Activated naive CD8-positive, alpha-beta T cell treated with anti-CD3 and anti-CD28 coated beads, Interleukin-2, amount 10 ng/mL, durations not matched to agents 7 days and 5 days (primary cell): ENCODE measurements at regions not wholly inside any gene's neighbourhood (a gene's known extent, or its start where the extent isn't known, plus 50 kb on each side); places are given as distances from the start of the nearest gene placed in this dataset.

Experiments used
- ATAC-seq: fragments of 150-1000 bp; cut with Tn5 transposase; one replicate; pipeline ENCODE4 v1.10.0; 2021; ENCODE audit warnings: low read depth, moderate library complexity
- POLR2A ChIA-PET: fragments of 350-600 bp; sonication (Branson Sonifier 250); formaldehyde crosslinking; loops from one replicate; lab custom pipeline; 2021; ENCODE audit warnings: antibody characterized with exemption; lab: Charles Lee
- DNase-seq: peaks from one replicate; pipeline ENCODE4 v3.0.0; 2021
- H3K27ac Mint-ChIP-seq: one replicate; pipeline ENCODE4 v1.8.0; 2022; ENCODE audit warnings: mild to moderate bottlenecking, mixed read lengths
- H3K27me3 Mint-ChIP-seq: one replicate; pipeline ENCODE4 v1.8.0; 2022; ENCODE audit warnings: mild to moderate bottlenecking, moderate library complexity, mixed read lengths
- H3K36me3 Mint-ChIP-seq: one replicate; pipeline ENCODE4 v1.8.0; 2021; ENCODE audit warnings: mild to moderate bottlenecking, mixed read lengths
- H3K4me1 Mint-ChIP-seq: one replicate; pipeline ENCODE4 v1.8.0; 2021; ENCODE audit warnings: mixed read lengths
- H3K4me3 Mint-ChIP-seq: one replicate; pipeline ENCODE4 v1.8.0; 2022; ENCODE audit warnings: mild to moderate bottlenecking, moderate library complexity, mixed read lengths
- H3K9me3 Mint-ChIP-seq: one replicate; pipeline ENCODE4 v1.8.0; 2021; ENCODE audit warnings: mixed read lengths

GRCh38 chr2:62566847-62567246 lies 60.9 kb upstream of the TMEM17 start:
- Mint-ChIP-seq H3K9me3 (no peaks in the 10 kb centered on the region), H3K36me3 (no peaks in the 10 kb centered on the region), H3K27ac (no peak overlapping the region), H3K4me3 (no peak overlapping the region), H3K4me1 (no peaks in the 10 kb centered on the region), H3K27me3 (peaks cover 16% of the 10 kb centered on the region)
- DNase-seq (no peak), ATAC-seq (no peak)
- POLR2A ChIA-PET, result no interaction called here

GRCh38 chr2:62565309-62565908 lies 59.4 kb upstream of the TMEM17 start:
- POLR2A ChIA-PET, result no interaction called here
- H3K9me3 Mint-ChIP-seq, result no peaks in the 10 kb centered on the region
- H3K27me3 Mint-ChIP-seq, result peaks cover 4% of the 10 kb centered on the region
- ATAC-seq, result no peak
- H3K4me1 Mint-ChIP-seq, result no peaks in the 10 kb centered on the region
- H3K4me3 Mint-ChIP-seq, result no peak overlapping the region
- H3K27ac Mint-ChIP-seq, result no peak overlapping the region
- no peaks in the 10 kb centered on the region for H3K36me3 Mint-ChIP-seq
- DNase-seq, result no peak

- Mint-ChIP-seq H3K27me3 (peaks cover 4% of the 10 kb centered on the region), H3K4me3 (no peak overlapping the region), H3K4me1 (no peaks in the 10 kb centered on the region), H3K27ac (no peak overlapping the region), H3K36me3 (no peaks in the 10 kb centered on the region), H3K9me3 (no peaks in the 10 kb centered on the region)
- POLR2A ChIA-PET, result no interaction called here
- no peak for DNase-seq
- no peak for ATAC-seq
Observed at GRCh38 chr2:62564380-62565137, 58.6 kb upstream of the TMEM17 start.

- peaks cover 15% of the 10 kb centered on the region for H3K27me3 Mint-ChIP-seq
- DNase-seq, result no peak
- no peak overlapping the region for H3K4me3 Mint-ChIP-seq
- peaks cover 4% of the 10 kb centered on the region for H3K9me3 Mint-ChIP-seq
- no peaks in the 10 kb centered on the region for H3K4me1 Mint-ChIP-seq
- H3K27ac Mint-ChIP-seq, result no peak overlapping the region
- no peaks in the 10 kb centered on the region for H3K36me3 Mint-ChIP-seq
- POLR2A ChIA-PET, result no interaction called here
- ATAC-seq, result no peak
Observed at GRCh38 chr2:62561586-62561985, 55.6 kb upstream of the TMEM17 start.

DNA sequence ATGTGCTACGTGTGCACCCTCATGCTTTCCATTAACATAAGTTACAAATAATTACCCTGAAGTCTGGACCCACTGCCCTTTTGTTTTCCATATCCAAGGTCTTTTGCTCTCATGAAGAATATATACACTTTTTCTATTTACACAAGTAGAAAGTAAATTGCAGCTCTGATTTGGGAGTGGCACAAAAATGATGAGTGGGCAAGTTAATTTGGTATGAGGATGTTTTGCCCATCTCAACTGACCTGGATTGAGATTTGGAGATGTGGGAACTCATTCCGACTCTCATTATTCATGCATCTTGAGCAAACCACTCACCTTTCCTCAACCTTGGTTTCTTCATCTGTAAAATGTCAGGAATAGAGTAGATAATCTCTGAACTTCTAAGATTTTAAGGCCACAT lies 53.6 kb upstream of the TMEM17 start:
- POLR2A ChIA-PET, result no interaction called here
- ATAC-seq, result no peak
- DNase-seq, result no peak
- Mint-ChIP-seq H3K4me1 (no peaks in the 10 kb centered on the region), H3K27me3 (peaks cover 21% of the 10 kb centered on the region), H3K4me3 (no peak overlapping the region), H3K36me3 (no peaks in the 10 kb centered on the region), H3K27ac (no peak overlapping the region), H3K9me3 (peaks cover 4% of the 10 kb centered on the region)

DNA sequence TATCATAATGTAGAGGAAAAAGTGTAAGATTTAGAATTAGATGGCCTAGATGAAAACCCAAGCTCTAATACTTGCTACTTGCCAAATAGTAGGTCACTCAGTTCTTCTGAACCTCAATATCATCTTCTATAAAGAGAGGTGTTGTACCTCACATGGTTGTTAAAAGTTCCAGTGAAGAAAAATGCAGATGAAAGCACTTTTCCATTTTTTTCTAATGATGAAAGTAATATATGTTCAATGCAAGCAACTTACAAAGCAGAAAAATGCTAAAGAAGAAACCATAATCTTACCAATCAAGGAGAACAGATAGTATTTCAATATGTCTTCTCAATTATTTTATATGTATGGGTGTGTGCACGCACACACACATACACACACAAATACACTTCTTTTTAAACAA lies 52.7 kb upstream of the TMEM17 start:
- POLR2A ChIA-PET, result no interaction called here
- ATAC-seq (no peak), DNase-seq (no peak)
- Mint-ChIP-seq H3K27me3 (peaks cover 23% of the 10 kb centered on the region), H3K36me3 (no peaks in the 10 kb centered on the region), H3K9me3 (peaks cover 4% of the 10 kb centered on the region), H3K4me3 (no peak overlapping the region), H3K4me1 (no peaks in the 10 kb centered on the region), H3K27ac (no peak overlapping the region)

DNA sequence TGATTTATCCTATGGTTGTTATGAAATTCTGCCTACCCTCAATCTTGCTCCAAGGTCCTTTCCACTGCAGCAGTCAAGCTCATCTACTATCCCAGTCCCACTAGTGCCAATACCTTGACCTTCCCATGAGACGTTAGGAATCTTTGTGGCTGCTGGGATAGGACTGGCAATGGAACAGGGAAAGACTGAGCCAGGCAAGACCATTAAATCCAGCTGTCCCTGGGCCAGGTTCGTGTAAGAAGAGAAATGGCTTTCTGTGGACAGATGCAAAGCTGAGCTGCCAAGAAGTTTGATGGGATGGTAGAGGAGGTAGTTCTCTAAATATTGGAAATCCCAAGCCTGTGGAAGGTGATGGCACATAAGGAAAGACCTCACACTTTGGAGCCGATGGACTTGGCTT lies 50.1 kb upstream of the TMEM17 start:
- ATAC-seq, result no peak
- POLR2A ChIA-PET, result no interaction called here
- Mint-ChIP-seq H3K27ac (no peak overlapping the region), H3K9me3 (peaks cover 4% of the 10 kb centered on the region), H3K36me3 (no peaks in the 10 kb centered on the region), H3K27me3 (peaks cover 21% of the 10 kb centered on the region), H3K4me1 (no peaks in the 10 kb centered on the region), H3K4me3 (no peak overlapping the region)
- DNase-seq, result no peak
